H9 (cell line): ENCODE measurements at regions not wholly inside any gene's neighbourhood (a gene's known extent, or its start where the extent isn't known, plus 50 kb on each side); places are given as distances from the start of the nearest gene placed in this dataset.

Experiments used
- DNase-seq: peaks from one replicate; pipeline ENCODE4 v3.0.0-alpha.2; 2017
- H2AFZ ChIP-seq: one replicate; pipeline ENCODE4 v1.6.1; 2013; ENCODE audit warnings: mild to moderate bottlenecking, low read length, control low read depth, moderate library complexity
- H2AK5ac ChIP-seq: 2 replicates; pipeline ENCODE4 v1.6.1; 2013; ENCODE audit warnings: low read length, control low read depth, mixed read lengths; ENCODE audit not compliant: insufficient read length
- H2BK120ac ChIP-seq: one replicate; pipeline ENCODE4 v1.6.1; 2013; ENCODE audit warnings: low read depth, mild to moderate bottlenecking, low read length, control low read depth, inconsistent platforms; ENCODE audit not compliant: poor library complexity, severe bottlenecking
- H2BK12ac ChIP-seq: 2 replicates; pipeline ENCODE4 v1.6.1; 2013; ENCODE audit warnings: low read length, control low read depth, mixed read lengths, low read depth; ENCODE audit not compliant: insufficient read length
- H2BK15ac ChIP-seq: 2 replicates; pipeline ENCODE4 v1.6.1; 2013; ENCODE audit warnings: low read depth, low read length, control low read depth
- H2BK20ac ChIP-seq: one replicate; pipeline ENCODE4 v1.6.1; 2013; ENCODE audit warnings: low read depth, mild to moderate bottlenecking, low read length, control low read depth, inconsistent platforms; ENCODE audit not compliant: poor library complexity, severe bottlenecking
- H2BK5ac ChIP-seq: 2 replicates; pipeline ENCODE4 v1.6.1; 2013; ENCODE audit warnings: low read length, control low read depth, mixed read lengths; ENCODE audit not compliant: insufficient read length
- H3K14ac ChIP-seq: 2 replicates; pipeline ENCODE4 v1.6.1; 2013; ENCODE audit warnings: low read length, control low read depth; ENCODE audit not compliant: insufficient read depth
- H3K18ac ChIP-seq: 2 replicates; pipeline ENCODE4 v1.6.1; 2013; ENCODE audit warnings: low read depth, mild to moderate bottlenecking, mixed read lengths, low read length, control low read depth; ENCODE audit not compliant: insufficient read length
- H3K23ac ChIP-seq: 2 replicates; pipeline ENCODE4 v1.6.1; 2013; ENCODE audit warnings: low read length, control low read depth, mixed read lengths, low read depth; ENCODE audit not compliant: insufficient read length
- H3K23me2 ChIP-seq: 2 replicates; pipeline ENCODE4 v1.6.1; 2013; ENCODE audit warnings: low read depth, mild to moderate bottlenecking, mixed read lengths, low read length, control low read depth; ENCODE audit not compliant: insufficient read length, poor library complexity, severe bottlenecking
- H3K27ac ChIP-seq: 2 replicates; pipeline ENCODE4 v1.5.1; 2013; ENCODE audit warnings: low read length, control low read depth, mixed read lengths, low read depth; ENCODE audit not compliant: insufficient read length
- H3K27me3 ChIP-seq: 2 replicates; pipeline ENCODE4 v1.6.1; 2013; ENCODE audit warnings: low read length, control low read depth, inconsistent platforms; ENCODE audit not compliant: insufficient read depth
- H3K4ac ChIP-seq: 2 replicates; pipeline ENCODE4 v1.6.1; 2013; ENCODE audit warnings: low read depth, mild to moderate bottlenecking, control low read depth, inconsistent platforms, low read length, moderate library complexity
- H3K4me1 ChIP-seq: 2 replicates; pipeline ENCODE4 v1.6.1; 2013; ENCODE audit warnings: low read length, control low read depth, inconsistent platforms; ENCODE audit not compliant: insufficient read depth
- H3K4me2 ChIP-seq: 2 replicates; pipeline ENCODE4 v1.6.1; 2013; ENCODE audit warnings: low read length, control low read depth, mixed read lengths; ENCODE audit not compliant: insufficient read length, insufficient read depth
- H3K56ac ChIP-seq: 2 replicates; pipeline ENCODE4 v1.6.1; 2013; ENCODE audit warnings: low read depth, mild to moderate bottlenecking, mixed read lengths, low read length, control low read depth; ENCODE audit not compliant: insufficient read length
- H3K79me1 ChIP-seq: 2 replicates; pipeline ENCODE4 v1.6.1; 2013; ENCODE audit warnings: low read depth, mild to moderate bottlenecking, moderate library complexity, low read length, control low read depth, inconsistent platforms; ENCODE audit not compliant: insufficient read depth, poor library complexity, severe bottlenecking
- H3K79me2 ChIP-seq: 2 replicates; pipeline ENCODE4 v1.6.1; 2013; ENCODE audit warnings: low read length, control low read depth, inconsistent platforms; ENCODE audit not compliant: insufficient read depth
- H3K9ac ChIP-seq: 2 replicates; pipeline ENCODE4 v1.6.1; 2013; ENCODE audit warnings: low read length, control low read depth, mixed read lengths; ENCODE audit not compliant: insufficient read length; ENCODE audit errors: extremely low read depth
- H3K9me3 ChIP-seq: one replicate; pipeline ENCODE4 v1.6.1; 2013; ENCODE audit warnings: low read depth, low read length, inconsistent platforms; ENCODE audit not compliant: control insufficient read depth
- H3T11ph ChIP-seq: one replicate; pipeline ENCODE4 v1.6.1; 2013; ENCODE audit warnings: mild to moderate bottlenecking, low read length, control low read depth, inconsistent platforms
- H4K20me1 ChIP-seq: one replicate; pipeline ENCODE4 v1.6.1; 2013; ENCODE audit not compliant: control insufficient read depth, insufficient read length, insufficient read depth
- H4K5ac ChIP-seq: 2 replicates; pipeline ENCODE4 v1.6.1; 2013; ENCODE audit warnings: low read depth, mild to moderate bottlenecking, mixed read lengths, low read length, control low read depth; ENCODE audit not compliant: insufficient read length
- H4K8ac ChIP-seq: replicated peaks from 2 replicates; pipeline ENCODE4 v1.6.1; 2013; ENCODE audit warnings: low read length, control low read depth, mixed read lengths, low read depth; ENCODE audit not compliant: insufficient read length
- H4K91ac ChIP-seq: 2 replicates; pipeline ENCODE4 v1.6.1; 2013; ENCODE audit warnings: low read depth, mild to moderate bottlenecking, moderate library complexity, mixed read lengths, low read length, control low read depth; ENCODE audit not compliant: insufficient read length
- H3K27ac Mint-ChIP-seq, 3 experiments: 2 replicates in 2 of 3; 3 replicates in 1 of 3; pipeline ENCODE4 v1.8.0; 2020 to 2021; ENCODE audit warnings: mixed read lengths in 3 of 3, mild to moderate bottlenecking in 1 of 3, moderate library complexity in 1 of 3
- H3K27me3 Mint-ChIP-seq: 2 replicates; pipeline ENCODE4 v1.8.0; 2021; ENCODE audit warnings: low read depth, mild to moderate bottlenecking, moderate library complexity, mixed read lengths
- H3K36me3 Mint-ChIP-seq, 3 experiments: 2 replicates in 2 of 3; 3 replicates in 1 of 3; pipeline ENCODE4 v1.8.0; 2020 to 2021; ENCODE audit warnings: low read depth in 3 of 3, mixed read lengths in 3 of 3; ENCODE audit not compliant: insufficient read depth in 1 of 3
- H3K4me1 Mint-ChIP-seq, 2 experiments: 2 replicates each; pipeline ENCODE4 v1.8.0; 2020; ENCODE audit warnings: mixed read lengths in 2 of 2
- H3K4me3 Mint-ChIP-seq, 2 experiments: 2 replicates in 1 of 2; 3 replicates in 1 of 2; pipeline ENCODE4 v1.8.0; 2020 to 2021; ENCODE audit warnings: mild to moderate bottlenecking in 2 of 2, mixed read lengths in 2 of 2, moderate library complexity in 1 of 2
- H3K9me3 Mint-ChIP-seq, 2 experiments: 2 replicates in 1 of 2; 3 replicates in 1 of 2; pipeline ENCODE4 v1.8.0; 2020; ENCODE audit warnings: mild to moderate bottlenecking in 2 of 2, mixed read lengths in 2 of 2, moderate library complexity in 1 of 2
- TF ChIP-seq, protein P1 (sequence below): fragments of 200-600 bp; sonication (generic); conservative IDR thresholded peaks from 3 replicates; pipeline ENCODE4 v1.8.0; 2021; ENCODE audit warnings: antibody characterized with exemption, mild to moderate bottlenecking

GRCh38 chr3:168514252-168514651, 418.5 kb upstream of the GOLIM4 start:
- Histone ChIP-seq H2BK20ac (no peak overlapping the region), H3K18ac (no peak overlapping the region), H3K4me2 (no peak overlapping the region)

More at GRCh38 chr3:168514252-168514651, 418.5 kb upstream of the GOLIM4 start:
- peak overlapping the region; percentile 21 for H3K27ac ChIP-seq
- H3K27ac Mint-ChIP-seq = peak overlapping the region in 2 of 3 experiments; percentile 81 to 93
- H2BK120ac ChIP-seq = no peak overlapping the region
- H3K4me1 Mint-ChIP-seq = peaks cover 53 to 67% of the 10 kb centered on the region in 2 experiments
- no peaks in the 10 kb centered on the region for H4K20me1 ChIP-seq
- H4K91ac ChIP-seq = no peak overlapping the region
- H3K14ac ChIP-seq = no peak overlapping the region
- H3K27me3 Mint-ChIP-seq = no peaks in the 10 kb centered on the region
- H2BK5ac ChIP-seq = no peak overlapping the region
- no peaks in the 10 kb centered on the region for H3K9me3 Mint-ChIP-seq
- TF ChIP-seq, protein P1, sequence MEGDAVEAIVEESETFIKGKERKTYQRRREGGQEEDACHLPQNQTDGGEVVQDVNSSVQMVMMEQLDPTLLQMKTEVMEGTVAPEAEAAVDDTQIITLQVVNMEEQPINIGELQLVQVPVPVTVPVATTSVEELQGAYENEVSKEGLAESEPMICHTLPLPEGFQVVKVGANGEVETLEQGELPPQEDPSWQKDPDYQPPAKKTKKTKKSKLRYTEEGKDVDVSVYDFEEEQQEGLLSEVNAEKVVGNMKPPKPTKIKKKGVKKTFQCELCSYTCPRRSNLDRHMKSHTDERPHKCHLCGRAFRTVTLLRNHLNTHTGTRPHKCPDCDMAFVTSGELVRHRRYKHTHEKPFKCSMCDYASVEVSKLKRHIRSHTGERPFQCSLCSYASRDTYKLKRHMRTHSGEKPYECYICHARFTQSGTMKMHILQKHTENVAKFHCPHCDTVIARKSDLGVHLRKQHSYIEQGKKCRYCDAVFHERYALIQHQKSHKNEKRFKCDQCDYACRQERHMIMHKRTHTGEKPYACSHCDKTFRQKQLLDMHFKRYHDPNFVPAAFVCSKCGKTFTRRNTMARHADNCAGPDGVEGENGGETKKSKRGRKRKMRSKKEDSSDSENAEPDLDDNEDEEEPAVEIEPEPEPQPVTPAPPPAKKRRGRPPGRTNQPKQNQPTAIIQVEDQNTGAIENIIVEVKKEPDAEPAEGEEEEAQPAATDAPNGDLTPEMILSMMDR = no peak
- no peak overlapping the region for H3K56ac ChIP-seq
- H3K23ac ChIP-seq = no peak overlapping the region
- no peaks in the 10 kb centered on the region for H3K79me2 ChIP-seq
- no peaks in the 10 kb centered on the region for H3K27me3 ChIP-seq
- H2AK5ac ChIP-seq = no peak overlapping the region
- peak; percentile 46 for DNase-seq
- H4K5ac ChIP-seq = no peak overlapping the region
- no peak overlapping the region for H4K8ac ChIP-seq
- no peak overlapping the region for H2AFZ ChIP-seq
- no peaks in the 10 kb centered on the region for H3K9me3 ChIP-seq
- H2BK15ac ChIP-seq = no peak overlapping the region
- no peaks in the 10 kb centered on the region for H3K79me1 ChIP-seq
- no peak overlapping the region for H3T11ph ChIP-seq
- H2BK12ac ChIP-seq = no peak overlapping the region
- no peak overlapping the region for H3K4ac ChIP-seq
- H3K36me3 Mint-ChIP-seq = no peaks in the 10 kb centered on the region
- no peak overlapping the region for H3K9ac ChIP-seq
- no peaks in the 10 kb centered on the region for H3K23me2 ChIP-seq
- H3K4me1 ChIP-seq = peaks cover 7% of the 10 kb centered on the region; the same call in 1 of the 2 replicates
- no peak overlapping the region for H3K4me3 Mint-ChIP-seq
